HG02610 (cell line): ENCODE measurements at regions not wholly inside any gene's neighbourhood (a gene's known extent, or its start where the extent isn't known, plus 50 kb on each side); places are given as distances from the start of the nearest gene placed in this dataset.
"Not testable (repeated sequence)": the region's sequence is repeated elsewhere in the genome, so short reads cannot be mapped to it uniquely, and the experiment has no call there.

ENCODE experiments used
- ATAC-seq: cut with Tn5 transposase; IDR thresholded peaks from one replicate; pipeline ENCODE4 v1.9.1; 2021; ENCODE audit warnings: mild to moderate bottlenecking, moderate library complexity; ENCODE audit not compliant: unreplicated experiment

DNA sequence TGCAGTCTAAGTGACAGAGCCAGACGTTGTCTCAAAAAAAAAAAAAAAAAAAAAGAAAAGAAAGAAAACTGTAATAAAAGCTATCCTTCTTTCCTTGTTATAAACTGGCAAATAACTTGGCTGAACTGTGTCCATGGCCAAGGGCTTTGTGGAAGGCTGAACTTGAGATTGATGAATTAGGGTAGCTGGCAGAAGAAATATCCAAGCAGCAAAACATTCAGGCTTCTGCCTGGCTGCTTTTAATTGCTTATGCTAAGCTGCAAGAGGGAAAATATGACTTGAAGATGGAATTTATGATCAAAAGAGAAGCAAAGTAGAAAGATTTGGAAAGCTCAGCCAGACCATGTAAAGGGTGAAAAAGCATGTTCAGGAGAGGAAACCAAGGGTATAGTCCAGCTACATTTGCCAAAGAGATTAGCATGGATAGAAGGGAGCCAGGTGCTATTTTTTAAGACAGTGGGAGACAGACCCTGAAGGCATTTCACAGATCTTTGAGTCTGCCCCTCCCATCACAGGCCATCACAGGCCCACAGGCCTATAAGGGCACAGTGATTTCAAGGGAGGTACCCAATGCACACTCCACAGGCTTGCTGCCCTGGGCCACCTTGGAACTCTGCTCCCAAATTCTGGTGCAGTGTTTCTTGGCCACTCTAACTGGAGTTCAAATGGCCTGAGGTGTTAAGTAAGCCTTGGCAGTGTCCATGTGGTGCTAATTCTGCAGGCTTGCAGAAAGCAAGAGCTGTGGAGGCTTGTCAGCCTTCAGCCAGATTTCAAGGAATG is 226.0 kb downstream of the AEBP2 start:
- ATAC-seq: no peak

GRCh38 chr12:19666070-19666469 is 226.8 kb downstream of the AEBP2 start:
- no peak for ATAC-seq

- ATAC-seq: no peak
These were observed 230.5 kb downstream of the AEBP2 start for GRCh38 chr12:19669793-19670192.

- no peak for ATAC-seq
These were observed 232.4 kb downstream of the AEBP2 start for GRCh38 chr12:19671695-19672094.

DNA sequence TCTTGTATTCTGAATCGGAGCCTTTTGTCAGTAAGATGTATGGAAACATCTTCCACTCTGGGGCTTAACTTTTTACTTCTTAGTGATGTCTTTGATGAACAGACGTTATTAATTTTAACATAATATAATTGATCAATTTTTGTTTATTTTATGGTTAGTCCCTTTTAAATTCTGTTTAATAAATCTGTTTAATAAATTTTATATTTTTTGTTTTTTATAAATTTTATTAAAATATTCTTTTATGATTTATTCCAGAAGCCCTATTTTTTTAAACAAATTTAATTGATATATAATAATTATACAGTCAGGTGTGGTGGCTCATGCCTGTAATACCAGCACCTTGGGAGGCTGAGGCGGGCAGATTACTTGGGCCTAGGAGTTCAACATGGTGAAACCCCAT is 235.1 kb downstream of the AEBP2 start:
- ATAC-seq: no peak

- peak; percentile 99 for ATAC-seq
These were observed 236.1 kb downstream of the AEBP2 start for GRCh38 chr12:19675361-19675760.

- not testable (repeated sequence) for ATAC-seq
These were observed 239.2 kb downstream of the AEBP2 start for GRCh38 chr12:19678501-19678900.

DNA sequence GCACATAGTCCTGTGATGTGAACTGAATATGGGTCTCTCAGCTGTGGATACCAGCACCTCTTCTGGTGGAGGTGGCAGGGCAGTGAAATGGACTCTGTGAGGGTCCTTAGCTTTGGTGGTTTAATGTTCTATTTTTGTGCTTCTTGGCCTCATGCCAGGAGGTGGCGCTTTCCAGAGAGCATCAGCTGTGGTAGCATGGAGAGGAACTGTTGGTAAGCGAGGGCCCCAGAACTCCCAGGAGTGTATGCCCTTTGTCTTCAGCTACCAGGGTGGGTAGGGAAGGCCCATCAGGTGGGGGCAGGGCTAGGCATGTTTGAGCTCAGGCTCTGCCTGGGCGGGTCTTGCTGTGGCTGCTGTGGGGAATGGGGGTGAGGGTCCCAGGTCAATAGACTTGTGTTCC is 241.7 kb downstream of the AEBP2 start:
- no peak for ATAC-seq

DNA sequence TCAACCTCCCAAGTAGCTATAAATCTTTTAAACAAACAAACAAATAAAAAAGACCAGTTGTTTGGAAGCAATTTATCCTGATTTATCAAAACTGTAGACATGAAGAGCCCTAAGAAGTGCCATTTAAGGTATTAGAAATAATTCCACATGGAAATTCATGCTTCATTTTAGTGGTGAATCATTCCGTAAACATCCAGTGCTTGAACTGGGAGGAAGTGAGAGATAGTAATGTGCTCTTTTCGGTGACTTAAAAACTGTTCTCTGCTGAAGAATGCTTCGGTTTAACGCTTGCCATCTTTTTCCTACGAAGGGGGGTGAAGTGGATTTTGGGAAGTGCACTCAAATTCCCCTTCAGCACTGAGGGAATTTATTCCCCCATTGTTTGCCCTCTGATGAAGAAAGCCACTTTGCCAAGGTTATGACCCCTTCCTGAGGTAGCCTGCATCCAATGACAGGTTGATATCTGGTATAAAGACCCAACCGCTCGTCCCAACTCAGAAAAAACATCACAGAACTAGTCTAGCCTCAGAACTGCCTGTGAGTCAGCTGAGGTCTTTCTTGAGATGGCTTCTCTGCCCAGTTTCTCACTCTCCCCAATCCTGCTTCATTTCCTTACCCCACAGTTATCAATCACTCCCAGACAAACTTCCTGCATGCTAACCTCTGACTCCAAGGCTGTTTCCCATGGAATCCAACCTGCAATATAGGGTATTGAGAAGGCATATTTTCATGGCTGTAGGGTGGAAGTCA is 244.1 kb downstream of the AEBP2 start:
- no peak for ATAC-seq

DNA sequence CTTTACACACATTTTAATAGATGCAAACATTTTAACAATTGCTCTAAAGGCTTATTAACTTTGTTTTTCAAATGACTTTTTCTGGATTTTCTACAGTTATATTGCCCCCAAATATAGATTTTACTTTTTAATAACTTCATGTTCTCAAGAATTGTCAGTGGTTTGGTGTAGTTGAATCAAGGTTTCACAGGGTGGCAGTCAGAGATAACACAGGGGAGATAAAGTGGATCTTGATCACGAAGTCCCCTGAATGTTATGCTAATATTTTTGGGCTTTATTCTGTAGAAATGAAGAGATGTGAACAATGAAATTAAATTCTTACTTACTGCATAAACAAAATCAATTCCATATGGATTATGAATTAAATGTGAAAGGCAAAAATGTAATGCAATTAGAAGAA is 248.1 kb downstream of the AEBP2 start:
- no peak for ATAC-seq

DNA sequence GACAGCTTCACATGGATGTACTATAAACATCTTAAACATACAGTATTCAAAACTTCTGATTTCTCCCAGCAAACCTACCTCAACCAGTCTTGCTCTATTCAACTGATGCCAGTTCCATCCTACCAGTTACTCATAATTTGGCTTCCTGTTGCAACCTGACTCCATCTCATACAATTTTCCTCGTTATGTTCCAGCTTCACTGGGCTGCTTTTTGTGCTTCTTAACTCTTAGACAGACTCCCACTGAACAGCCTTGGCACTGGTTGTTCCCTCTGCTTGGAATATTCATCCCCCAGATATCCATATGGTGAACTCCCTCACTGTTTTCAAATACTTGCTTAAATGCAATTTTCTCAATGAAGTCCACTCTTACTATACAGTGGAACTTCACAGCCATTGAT is 249.2 kb downstream of the AEBP2 start:
- no peak for ATAC-seq

DNA sequence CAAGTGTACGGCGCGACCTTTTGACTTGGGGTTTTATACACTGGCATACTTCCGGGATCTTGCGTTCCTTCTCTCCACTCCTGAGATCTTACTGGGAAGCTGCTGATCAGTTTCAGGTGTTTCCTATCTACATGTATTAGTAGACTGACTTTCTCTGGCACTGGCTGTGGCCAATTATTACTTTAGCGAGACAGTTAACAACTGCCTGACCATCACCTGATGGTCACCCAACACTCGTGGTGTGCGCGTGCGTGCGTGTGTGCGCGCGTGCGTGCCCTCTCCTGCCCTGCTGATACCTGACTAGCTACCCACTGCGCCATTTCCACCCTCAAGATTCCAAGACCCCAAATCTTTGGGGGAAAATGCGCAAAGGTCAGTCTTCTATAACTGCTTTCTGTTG is 249.9 kb downstream of the AEBP2 start:
- ATAC-seq: no peak

DNA sequence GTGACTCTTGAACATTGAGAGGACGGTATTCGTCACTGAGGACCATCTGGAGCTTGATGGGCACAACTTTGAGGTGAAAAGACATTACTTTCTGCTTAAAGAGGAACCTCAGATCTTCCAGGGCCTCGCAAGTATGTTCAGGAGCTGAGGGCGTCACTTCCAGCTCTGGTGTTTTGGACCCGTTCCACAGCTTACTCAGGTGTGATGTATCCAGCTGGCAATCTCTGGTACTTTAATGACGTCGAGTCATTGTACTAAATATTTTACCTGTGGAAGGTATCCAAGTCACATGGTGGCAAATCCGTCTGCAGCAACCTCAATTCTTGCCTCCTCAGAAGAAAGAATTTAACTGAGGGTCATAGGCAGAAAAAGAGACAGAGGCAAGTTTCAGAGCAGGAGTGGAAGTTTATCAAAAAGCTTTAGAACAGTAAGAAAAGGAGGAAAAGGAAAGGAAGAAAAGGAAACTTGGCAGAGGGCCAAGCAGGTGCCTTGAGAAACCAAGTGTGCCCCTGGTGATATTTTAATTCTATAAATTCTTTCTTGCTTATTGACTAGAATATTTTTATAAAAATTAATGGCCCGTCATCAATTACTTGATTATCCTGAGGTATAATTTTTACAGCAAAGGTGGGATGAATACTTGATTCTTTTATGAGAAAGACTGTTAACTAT is 250.6 kb downstream of the AEBP2 start:
- ATAC-seq: no peak

DNA sequence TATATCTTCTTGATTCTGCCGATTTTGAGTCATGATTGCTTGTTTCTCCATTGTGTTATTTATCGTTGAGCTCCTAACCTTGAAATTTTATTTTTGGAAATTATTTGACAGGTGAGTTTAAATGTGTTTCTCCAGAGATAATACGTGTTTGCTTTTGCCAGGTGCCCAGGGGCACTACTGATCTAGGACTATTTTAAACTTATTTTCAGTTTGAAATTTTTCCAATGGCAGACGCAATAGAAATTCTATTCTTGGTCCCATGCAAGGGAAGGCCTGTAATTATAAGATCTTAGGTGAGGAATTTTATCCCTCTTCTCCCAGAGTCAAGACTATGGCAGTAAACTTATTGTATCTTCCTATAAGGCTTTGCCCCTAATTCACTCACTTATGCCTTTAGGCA is 252.8 kb downstream of the AEBP2 start:
- ATAC-seq: no peak

GRCh38 chr12:19692566-19692965 is 253.3 kb downstream of the AEBP2 start:
- ATAC-seq: no peak

- no peak for ATAC-seq
These were observed 255.3 kb downstream of the AEBP2 start for GRCh38 chr12:19694627-19695026.

DNA sequence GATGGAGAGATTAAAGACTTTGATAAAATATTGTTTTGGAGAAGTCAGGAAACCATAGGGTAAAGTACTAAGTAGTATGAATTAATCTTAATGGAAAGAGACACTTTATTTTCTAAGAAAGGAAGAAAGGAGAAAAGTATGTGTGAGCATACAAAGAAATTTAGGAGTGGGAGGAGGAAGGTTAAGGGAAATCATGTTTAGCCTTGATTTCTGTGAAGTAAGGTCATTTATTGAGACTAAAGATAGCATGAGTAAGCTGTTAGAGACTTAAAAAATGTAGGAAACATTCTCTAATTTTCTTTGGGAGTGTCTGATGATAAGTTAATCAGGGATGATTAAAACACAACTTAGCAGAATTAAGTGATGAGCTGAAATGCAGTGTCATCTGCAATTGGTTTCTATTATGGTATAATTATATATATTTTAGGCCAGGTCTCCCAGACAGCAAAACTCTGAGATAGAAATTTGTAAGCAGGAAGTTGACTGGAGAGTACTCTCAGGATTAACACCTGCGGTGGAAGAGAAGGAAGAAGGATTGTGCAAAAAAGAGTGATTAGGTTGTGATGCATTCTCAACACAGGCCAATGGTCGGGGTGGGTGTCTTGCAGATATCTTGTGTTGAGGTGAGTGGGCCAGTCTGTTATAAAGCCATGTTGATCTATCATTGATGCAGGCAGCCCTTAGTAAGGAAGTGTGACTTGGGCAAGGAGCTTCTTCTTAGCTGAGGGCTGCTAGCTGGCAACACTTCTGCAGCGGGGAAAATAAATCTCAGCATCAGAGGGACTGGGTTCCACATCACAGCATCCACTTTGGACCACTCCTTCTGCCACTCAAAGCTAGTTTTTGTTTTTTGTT is 256.2 kb downstream of the AEBP2 start:
- no peak for ATAC-seq

- ATAC-seq: no peak
These were observed 261.7 kb downstream of the AEBP2 start for GRCh38 chr12:19700969-19701368.

- ATAC-seq: no peak
These were observed 265.7 kb downstream of the AEBP2 start for GRCh38 chr12:19704966-19705365.

- no peak for ATAC-seq
These were observed 267.6 kb downstream of the AEBP2 start for GRCh38 chr12:19706936-19707335.

DNA sequence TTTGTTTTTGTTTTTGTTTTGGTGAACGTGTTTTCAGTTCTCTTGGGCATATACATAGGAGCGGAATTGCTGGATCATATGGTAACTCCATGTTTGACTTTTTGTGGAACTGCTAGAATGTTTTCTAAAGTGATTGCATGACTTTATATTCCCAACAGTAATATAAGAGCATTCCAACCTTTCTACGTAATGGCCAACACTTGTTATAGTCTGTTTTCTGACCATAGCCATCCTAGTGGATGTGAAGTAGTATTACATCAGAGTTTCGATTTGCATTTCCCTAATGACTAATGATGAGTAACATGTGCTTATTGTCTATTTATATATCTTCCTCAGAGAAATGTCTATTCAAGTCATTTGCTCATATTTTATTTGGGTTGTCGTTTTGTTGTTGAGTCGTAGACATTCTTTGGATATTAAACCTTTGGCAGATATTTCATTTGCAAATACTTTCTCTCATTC is 268.7 kb downstream of the AEBP2 start:
- ATAC-seq: no peak
